Inflammatory macrophage (primary cell): ENCODE measurements at regions not wholly inside any gene's neighbourhood (a gene's known extent, or its start where the extent isn't known, plus 50 kb on each side); places are given as distances from the start of the nearest gene placed in this dataset.

Experiments used
- DNase-seq, 2 donors: peaks; one replicate each; pipeline ENCODE4 v3.0.0-alpha.2; 2020 to 2022

DNA sequence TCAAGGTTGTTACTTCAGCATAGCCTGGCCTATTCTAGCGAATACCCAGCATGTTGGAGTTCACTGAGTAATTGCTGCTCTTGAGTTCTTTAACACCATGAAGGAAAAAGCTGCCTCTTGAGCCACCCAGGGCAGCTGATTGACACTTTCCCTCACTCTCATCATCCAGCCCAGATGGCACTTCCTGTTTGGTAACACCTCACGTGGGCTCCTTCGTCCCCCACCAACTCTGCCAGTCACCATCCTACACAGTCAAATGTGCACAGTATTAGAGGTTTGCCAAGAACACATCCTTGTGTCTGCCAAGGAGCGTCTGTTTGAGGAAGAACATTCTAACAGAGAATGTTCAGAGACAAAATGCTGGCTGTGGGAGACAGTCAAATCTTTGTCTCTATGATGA, 266.3 kb downstream of the RPLP1 start:
- peak; percentile 94 to 96 for DNase-seq

DNA sequence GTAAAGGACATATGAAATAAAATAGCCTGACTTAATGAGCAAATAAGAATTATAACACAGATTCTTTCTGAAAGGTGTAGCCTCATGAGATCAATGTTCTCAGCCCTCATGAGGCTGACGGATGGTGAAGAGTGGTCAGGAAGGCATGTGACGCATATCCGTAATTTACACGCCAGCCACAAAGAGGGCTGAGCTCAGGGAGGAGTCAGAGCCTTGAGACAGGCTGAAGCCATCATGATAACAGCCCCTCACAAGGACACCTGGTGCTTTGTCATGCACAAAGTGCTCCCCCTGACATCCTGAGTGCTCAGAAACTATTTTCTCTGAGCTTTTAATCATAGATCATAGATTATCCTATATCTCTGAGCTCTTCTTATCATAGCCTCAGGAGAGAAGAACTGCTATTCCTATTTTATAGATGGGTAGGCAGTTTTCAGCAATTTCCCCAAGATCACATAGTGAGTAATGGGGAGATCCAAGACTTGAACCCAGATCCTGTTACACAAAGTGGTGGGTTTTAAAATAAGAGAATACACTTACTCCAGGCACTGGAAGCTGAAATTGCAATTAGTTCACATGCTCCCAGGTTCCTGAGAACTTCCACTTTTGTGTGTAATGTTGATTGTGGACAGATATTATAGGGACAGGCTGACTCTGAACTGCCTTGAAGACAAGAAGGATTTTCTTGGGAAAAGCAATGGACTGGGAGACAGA, 267.1 kb downstream of the RPLP1 start:
- DNase-seq, result peak; percentile 81 to 87

DNA sequence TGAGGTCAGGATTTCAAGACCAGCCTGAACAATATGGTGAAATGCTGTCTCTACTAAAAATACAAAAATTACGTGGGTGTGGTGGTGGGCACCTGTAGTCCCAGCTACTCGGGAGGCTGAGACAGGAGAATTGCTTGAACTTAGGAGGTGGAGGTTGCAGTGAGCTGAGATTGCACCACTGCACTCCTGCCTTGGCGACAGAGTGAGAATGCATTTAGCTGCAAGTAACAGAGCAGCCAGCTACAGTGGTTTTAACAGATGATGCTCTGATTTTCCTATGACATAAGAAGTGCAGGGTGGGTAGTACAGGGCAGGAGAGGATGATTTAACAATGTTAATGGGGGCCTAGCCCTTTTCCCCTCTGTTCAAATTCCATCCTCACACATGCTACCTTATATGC, 267.9 kb downstream of the RPLP1 start:
- DNase-seq, result no peak

DNA sequence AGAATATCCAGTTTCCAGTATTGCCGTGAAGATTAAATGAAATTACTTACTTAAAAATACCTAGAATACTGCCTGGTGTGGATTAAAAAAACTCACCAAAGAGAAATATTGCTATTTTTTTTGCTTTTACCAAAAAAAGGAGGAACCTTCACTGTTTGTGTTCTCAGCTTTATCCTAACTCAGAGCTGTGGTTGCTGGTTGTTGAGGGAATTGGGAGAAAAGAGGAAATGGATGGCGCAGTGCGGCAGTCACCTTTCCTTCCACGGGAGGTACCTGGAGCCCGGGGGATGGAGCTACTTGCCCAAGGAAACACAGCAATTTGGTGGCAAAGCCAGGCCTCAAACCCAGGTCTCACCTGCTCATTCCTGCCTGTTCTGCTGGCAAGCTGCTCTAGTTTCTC, 270.3 kb downstream of the RPLP1 start:
- peak; percentile 37 to 42 for DNase-seq

DNA sequence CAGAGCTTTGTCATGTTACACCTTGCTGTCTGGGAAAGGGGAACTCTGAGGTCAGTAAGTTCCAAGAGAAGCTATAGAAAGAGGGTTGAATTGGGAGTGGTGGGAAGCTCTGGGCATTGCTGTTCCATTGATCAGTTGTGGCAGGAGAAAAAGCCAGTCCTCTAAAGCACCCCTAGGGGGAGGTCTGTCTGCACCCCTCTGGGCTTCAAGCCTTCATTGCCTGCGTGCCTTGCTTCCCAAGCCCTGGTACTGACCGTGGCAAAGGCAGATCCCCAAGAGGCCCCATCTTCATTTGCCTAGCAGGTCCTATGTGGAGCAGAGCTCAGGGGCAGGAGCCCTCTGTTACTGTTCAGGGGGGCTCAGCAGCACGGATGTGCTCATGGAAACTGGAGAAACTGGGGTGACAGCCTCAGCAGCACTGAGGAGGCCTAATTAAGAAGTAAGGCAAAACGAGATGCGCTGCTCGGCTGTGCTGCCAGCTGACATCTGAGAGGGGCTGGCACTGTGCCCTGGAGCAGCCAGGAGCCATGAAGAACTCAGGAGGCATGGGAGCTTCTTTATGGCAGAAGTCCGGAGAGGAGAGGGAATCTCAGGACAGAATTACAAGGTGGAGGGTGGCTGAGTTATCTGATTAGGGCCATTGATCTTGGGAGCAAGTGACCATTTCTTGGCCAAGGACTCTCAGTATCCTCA, 270.9 kb downstream of the RPLP1 start:
- DNase-seq, result no peak

DNA sequence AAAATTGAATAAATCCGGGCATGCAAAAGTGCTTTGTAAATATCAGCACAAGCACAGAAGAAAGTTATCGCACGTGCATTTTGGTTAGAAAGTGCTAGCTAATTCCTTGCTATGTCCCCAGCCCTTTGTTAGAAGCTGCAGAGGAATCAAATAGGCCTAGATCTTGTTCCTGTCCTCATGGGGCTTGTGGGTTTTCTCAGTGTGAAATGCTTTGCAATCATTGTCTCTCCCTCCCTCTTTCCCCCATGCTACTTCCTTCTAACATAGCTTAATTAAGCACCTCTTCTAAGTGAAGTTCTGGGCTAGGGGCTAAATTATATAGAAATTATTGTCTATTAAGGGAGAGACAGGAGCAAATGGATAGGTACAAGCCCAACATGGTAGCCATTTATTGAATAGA, 271.7 kb downstream of the RPLP1 start:
- DNase-seq, result no peak

DNA sequence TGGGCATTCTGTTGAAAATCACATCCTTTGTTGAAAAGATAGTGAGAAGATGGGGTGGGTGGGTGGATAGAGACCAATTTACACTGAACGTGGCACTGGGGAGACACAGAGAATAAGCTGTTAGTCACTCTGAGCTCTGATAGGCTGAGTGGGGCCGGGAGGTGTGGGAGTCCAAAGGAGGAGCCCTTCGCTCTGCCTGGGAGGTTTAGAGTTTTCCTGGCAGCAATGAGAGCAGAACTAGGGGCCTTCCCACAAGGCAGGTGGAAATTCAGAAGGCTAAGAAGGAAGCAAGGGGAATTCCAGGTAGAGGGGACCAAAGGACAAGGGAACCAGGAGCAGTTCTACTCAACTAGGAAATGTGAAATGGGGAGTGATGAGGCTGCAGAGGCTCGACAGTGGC, 272.7 kb downstream of the RPLP1 start:
- DNase-seq, result peak in 1 of 2 donors; percentile 31

DNA sequence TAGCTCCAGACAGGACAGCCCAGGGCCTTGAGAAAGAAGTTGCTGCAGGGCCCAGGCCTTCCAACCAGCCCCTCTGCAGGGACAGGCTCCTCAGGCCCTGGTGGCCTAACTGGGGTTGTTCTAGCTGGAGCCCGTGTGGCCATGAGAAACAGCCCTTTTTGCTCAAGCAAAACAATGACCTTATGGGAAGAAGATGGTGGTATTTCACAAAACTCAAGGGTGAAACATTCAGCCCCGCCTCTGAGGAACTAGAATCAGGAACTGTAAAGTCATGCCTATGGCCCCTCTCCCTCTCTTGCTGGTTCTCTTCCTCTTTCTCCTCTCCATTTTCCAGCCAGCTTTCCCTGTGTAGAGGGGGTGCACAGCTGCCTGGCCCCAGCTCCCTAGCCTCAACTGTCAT, 273.3 kb downstream of the RPLP1 start:
- DNase-seq, result peak; percentile 93 to 96

DNA sequence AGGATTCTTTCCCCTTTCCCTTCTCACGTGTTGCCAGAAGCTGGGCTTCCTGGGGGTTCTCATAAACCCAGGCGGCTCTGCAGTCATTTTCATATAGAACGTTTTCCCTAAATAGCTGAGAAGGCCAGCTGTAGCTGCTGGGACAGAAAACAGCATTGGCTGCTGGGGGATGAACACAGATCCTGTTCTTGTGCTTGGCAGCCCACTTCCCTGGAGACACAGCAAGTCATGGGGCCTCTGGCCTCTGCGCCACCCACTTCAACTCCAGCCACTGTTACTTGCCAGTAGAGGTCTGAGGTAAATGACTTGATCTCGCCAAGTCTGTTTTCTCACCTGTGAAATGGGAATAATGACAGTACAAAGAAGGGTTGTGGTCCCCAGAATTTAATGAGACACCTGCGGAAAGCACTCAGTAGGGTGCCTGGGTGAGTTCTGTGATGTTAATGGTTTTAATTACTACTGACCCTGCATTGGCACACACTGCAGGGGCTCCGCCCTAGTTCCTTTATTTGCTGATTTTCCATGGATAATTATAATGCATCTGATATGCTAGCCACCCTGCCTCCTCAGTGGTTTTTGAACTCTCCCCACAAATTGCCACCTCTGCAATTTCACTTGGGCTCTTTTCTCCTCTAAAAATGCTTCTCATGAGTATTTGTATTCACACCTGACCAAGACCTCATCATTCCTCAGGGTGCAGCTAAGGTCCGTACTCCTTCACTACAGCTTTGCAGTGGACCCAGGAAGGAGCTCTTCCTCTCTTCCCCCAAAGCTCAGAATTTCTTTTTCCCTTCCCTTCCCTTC, 274.7 kb downstream of the RPLP1 start:
- DNase-seq, result peak; percentile 63 to 87

DNA sequence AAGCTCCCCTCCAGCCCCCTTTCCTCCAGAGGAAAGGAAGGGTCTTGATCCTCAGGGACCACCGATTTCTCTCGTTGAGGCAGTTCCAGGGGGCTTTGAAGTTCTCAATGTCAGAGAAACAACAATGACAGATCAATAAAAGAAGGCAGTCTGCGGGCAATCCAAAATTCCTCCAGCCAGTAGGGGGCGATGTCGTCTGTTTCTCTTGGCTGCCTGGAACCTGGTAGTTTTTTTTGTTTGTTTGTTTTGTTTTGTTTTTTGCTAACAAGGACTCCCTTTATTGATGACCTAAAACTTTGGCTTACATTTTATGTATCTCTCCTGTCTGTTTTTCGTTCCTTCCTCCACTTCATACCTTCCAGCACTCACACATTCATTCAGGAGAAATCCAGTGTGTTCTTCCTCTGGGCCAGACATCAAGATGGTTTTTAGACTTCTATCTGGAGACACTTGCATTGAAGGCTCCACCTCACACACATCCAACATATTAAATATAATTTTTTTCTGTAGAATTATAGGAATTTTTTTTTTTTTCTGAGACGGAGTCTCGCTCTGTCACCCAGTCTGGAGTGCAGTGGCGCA, 276.6 kb downstream of the RPLP1 start:
- DNase-seq, result peak; percentile 55 to 56

DNA sequence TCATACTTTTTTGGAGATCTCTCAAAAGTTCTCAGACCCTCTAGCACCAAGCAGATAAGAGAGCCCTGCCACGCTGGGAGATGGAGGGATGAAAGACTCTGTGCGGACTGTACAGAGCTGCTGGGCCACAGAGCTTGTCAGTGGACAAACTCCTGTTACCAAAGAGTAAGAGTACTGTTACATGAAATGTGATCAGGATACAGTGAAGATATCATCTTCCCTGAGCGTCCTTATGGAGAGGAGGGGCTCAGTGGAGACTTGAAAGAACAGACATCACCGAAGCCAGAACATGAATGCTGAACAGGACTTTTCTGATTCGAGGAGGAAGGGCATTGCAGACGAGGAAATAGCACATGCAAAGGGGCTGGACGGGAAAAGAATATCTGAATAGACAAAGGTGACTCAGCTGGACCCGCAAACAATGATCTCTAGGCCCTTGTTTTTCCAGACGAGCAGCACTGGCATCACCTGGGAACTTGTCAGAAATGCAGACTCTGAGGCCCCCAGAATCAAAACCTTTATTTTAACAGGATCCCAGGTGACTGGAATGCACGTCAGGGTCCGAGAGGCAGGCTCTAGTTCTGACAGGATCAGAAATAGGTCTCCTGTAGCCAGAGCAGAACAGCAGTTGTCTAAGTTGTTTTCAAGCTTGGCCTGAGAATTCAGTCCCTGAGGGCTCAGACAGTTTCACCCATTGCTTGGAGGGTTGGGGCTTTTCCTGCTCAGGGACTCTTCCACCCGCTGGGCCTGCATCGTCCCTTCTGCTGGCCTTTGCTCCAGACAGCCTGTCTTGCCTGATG, 277.9 kb downstream of the RPLP1 start:
- DNase-seq, result no peak

DNA sequence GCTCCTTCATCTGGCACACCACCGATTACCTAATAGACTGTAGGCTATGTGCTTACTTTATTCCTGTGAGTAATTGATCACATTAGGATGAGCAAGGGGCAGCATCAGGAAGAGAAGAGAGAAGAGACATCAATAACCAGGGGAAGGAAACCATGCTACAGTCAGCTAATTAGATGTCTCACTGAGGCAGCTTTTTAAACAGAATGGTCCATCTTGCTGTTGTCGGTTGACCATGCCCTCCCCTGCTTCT, 278.4 kb downstream of the RPLP1 start:
- peak in 1 of 2 donors; percentile 14 for DNase-seq

DNA sequence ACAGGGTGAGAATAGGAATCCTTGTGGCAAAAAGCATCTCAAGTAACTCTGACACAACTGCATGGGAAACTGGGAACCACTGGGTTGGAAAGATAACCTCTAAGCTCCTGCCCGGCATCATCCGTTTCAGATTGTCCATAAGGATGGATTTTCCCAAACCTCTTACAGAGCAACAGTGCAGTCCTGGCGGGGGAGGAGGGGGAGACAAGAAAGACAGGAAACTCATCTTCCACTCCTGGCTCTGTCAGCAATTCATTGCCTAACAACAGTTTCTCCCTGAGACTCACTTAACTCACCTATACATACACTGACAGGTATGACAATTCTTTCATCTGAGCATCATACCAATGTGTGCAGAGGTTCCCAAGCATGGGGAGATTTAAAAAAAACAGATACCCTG, 279.0 kb downstream of the RPLP1 start:
- DNase-seq, result no peak

DNA sequence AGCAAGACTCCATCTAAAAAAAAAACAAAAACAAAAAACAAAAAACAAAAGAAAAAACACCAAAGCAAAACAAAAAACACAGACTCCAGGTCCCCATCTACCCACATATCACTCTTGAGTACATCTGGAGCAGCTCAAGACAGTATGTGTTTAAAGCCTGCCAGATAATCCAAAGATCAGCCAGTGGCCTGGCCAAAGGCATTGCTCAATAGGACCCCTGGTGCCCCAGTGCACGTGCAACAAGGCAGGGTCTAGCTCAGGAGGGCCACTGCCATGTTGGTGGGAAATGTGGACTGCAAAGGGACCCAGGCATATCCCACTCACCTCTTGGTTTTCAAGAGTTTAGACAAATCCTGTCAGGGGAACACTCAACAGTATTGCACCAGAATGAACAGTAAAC, 279.5 kb downstream of the RPLP1 start:
- DNase-seq, result no peak

DNA sequence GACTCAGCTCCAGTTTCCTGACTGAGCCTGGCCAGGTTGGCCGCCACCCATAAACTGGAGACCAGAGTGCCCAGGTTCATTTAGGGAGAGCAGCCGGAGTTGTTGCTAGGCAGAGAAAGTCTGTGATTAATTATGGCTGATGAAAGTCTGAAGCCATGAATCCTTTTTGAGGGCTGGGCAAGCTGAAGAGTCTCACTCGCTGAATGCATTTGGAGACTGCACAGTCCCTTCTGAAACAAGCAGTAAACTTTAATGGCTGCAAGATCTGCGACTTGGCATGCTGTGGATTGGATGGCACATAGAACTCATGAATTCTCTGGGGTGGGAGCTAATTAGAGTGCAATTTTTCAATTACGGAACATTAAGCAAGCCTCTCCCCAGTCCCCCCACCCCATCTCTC, 282.1 kb downstream of the RPLP1 start:
- no peak for DNase-seq

DNA sequence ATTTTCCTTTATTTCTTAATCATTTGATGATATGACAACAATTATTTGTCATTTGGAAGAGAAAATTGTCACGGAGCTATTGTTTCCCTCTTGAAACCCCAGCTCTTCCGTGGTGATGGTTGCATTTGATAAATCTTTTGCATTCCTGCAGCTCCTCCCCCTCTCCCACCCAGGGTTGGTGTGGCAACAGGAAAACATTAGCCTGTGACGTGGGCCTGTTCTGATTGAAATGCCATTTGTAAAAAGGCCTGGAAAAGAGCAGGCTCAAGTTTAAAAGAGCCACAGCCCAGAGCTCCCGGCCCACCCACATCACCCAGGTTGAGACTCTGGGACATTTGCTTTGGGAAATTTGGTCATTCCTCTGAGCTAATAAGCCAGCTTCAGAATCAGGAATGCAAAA, 282.5 kb downstream of the RPLP1 start:
- DNase-seq, result no peak

DNA sequence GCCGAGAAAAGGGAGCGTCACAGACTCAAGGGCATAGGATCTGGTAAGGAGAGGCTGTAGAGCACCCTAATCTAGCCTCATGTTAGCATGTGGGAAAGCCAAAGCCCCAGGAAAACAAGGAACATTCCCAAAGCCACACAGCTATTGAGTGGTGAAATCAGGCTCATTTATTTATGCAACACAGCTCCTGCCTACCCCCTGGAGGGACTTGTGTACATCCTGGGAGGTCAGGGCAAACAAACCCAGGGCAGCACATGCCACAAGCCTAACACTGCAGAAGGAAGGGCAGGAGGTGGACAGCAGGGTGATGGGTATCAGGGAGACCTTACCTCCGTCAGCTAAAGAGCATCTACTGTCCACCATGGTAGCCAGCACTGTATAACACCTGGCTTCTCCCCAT, 283.5 kb downstream of the RPLP1 start:
- no peak for DNase-seq

DNA sequence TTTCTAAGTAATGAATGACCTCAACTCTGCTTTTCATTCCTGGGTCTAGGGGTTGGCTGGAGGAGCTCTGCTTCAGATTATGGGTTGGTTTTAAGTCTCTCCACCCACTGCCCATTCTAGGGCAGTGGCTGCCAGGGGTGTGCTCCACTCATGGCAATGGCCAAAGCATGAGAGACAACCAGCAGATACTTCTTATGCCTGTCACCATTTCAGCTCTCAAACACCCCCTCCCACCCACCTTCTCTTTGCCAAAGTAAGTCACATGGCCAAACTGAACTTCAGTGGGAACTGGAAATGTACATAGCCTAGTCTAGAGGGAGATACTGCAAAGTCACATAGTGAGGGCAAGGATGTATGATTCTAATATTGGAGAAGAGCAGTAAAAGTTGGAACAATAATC, 285.3 kb downstream of the RPLP1 start:
- DNase-seq, result peak in 1 of 2 donors; percentile 60

DNA sequence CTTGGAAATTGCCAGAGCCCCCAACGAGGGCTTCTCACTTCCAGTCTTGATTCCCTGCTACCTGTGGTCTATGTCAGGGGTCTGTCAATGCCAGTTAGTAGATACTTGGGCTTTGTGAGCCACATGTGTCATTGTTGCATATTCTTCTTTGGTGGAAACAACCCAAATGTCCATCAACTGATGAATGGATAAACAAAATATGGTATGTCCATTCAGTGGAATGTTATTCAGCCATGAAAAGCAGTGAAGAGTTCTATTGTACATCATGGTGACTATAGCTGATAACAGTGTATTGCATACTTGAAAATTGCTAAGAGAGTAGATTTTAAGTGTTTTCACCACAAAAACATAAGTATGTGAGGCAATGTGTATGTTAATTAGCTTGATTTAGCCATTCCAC, 288.1 kb downstream of the RPLP1 start:
- no peak for DNase-seq

DNA sequence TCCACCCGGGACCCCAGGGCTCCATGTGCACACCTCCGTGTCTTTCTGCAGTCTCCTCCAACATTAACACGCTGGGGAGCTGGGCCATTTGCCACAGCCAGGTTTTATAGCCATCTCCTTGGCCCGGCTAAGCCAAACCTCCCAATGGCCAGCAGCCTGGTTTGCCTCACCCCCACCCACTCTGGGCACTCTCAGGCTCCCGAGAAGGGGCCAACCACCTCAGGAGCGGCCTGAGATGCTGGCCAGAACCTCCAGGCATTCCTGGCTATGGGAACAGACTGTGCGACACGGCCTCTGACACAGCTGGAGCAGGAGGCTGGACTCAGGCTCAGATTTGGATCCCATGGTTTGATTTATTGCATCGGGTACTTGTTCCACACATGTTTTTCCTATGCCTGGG, 289.7 kb downstream of the RPLP1 start:
- no peak for DNase-seq

DNA sequence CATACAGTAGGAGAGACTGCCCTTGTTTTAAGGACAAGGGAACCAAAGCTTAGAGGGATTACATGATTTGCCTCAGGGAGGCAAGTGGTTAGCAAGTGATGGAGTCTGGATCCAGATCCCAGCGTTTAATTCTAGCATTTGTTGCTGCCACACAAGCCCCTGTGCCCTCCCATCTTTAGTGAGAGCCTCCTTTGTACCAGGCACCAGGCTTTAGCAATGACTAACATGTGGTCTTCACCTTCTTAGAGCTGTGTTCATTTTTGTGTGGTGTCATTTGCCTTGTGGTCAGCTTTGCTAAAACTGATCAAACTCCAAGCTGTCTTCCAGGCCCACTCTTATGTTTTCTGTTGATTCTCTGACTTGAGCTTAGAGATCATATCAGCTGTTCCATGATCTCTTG, 290.5 kb downstream of the RPLP1 start:
- DNase-seq, result no peak

DNA sequence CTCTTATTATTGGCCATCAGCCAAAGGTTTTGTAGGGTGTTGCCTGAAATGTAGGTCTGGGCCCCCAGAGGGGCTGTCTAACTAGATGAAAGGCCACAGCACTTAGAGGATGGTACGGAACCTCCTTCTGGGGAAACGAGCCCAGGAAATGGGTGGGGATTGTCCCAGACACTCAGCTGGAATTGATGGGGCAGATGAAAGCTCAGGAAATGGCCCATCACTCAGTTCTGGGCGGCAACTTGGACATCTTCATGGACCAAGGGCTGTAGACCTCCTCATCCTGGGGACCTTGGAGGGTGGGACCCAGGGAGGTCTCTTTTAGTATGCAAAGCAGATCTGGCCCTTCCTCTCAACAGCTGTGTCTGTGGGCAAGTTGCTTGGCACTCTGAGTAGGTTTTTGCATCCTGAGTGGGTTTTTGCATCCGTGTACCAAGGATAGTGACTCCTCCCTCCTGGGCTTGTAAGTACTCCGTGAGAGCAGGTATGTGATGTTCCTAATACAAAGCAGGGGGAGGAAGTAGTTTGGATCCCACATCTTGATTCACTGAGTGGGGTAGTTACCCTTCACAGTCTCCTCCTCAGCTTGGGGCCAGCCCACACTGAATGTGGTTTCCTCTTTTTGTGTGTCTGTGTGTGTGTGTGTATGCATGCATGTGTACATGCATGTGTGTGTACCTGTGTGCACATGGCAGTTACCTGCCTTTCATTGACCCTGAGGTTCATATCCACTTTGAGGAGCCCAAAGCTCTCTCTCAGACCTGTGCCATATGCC, 292.0 kb downstream of the RPLP1 start:
- DNase-seq, result no peak
